Keratinocyte (primary cell): ENCODE measurements at regions not wholly inside any gene's neighbourhood (a gene's known extent, or its start where the extent isn't known, plus 50 kb on each side); places are given as distances from the start of the nearest gene placed in this dataset.

Experiments used
- DNase-seq: peaks from one replicate; pipeline ENCODE4 v3.0.0-alpha.2; 2011; ENCODE audit warnings: low read depth, missing footprints, low spot score
- FAIRE-seq: peaks from 2 replicates; lab custom pipeline; 2011; peaks lifted over from hg19 to GRCh38; lab: Jason Lieb, UNC
- H2AFZ ChIP-seq: 2 replicates; pipeline ENCODE4 v1.6.0; 2012; ENCODE audit warnings: low read length, control low read depth, inconsistent platforms; ENCODE audit not compliant: control insufficient read depth
- H3K27ac ChIP-seq: 2 replicates; pipeline ENCODE4 v1.5.1; 2011; ENCODE audit warnings: low read length; ENCODE audit not compliant: control insufficient read depth, insufficient read depth
- H3K27me3 ChIP-seq: 3 replicates; pipeline ENCODE4 v1.6.0; 2011; ENCODE audit warnings: low read length; ENCODE audit not compliant: control insufficient read depth, insufficient read depth; ENCODE audit errors: extremely low read depth
- H3K36me3 ChIP-seq, 2 experiments: 2 replicates in 1 of 2; 3 replicates in 1 of 2; pipeline ENCODE4 v1.5.1; 2011; ENCODE audit warnings: low read length in 2 of 2, mild to moderate bottlenecking in 1 of 2; ENCODE audit not compliant: control insufficient read depth in 2 of 2, insufficient read depth in 2 of 2; ENCODE audit errors: extremely low read depth in 1 of 2
- H3K4me1 ChIP-seq: 3 replicates; pipeline ENCODE4 v1.5.1; 2011; ENCODE audit warnings: low read length; ENCODE audit not compliant: control insufficient read depth, insufficient read depth; ENCODE audit errors: extremely low read depth
- H3K4me2 ChIP-seq: 3 replicates; pipeline ENCODE4 v1.6.0; 2011; ENCODE audit warnings: low read depth, low read length; ENCODE audit not compliant: control insufficient read depth, insufficient read depth; ENCODE audit errors: extremely low read depth
- H3K4me3 ChIP-seq, 3 experiments: fragments of 200-600 bp in 1 of 3; sonication (generic) in 1 of 3; 2 replicates in 2 of 3; 3 replicates in 1 of 3; pipeline ENCODE4 v1.5.1; 2011 to 2016; ENCODE audit warnings: low read length in 3 of 3, mild to moderate bottlenecking in 3 of 3, control low read depth in 2 of 3, inconsistent platforms in 1 of 3, low read depth in 1 of 3, mixed read lengths in 1 of 3, mixed run types in 1 of 3, moderate library complexity in 1 of 3; ENCODE audit not compliant: control insufficient read depth in 2 of 3, insufficient read depth in 2 of 3; ENCODE audit errors: extremely low read depth in 1 of 3
- H3K79me2 ChIP-seq: 2 replicates; pipeline ENCODE4 v1.6.0; 2012; ENCODE audit warnings: low read length; ENCODE audit not compliant: control insufficient read depth, insufficient read depth
- H3K9ac ChIP-seq: 3 replicates; pipeline ENCODE4 v1.6.0; 2011; ENCODE audit warnings: low read length; ENCODE audit not compliant: control insufficient read depth, insufficient read depth; ENCODE audit errors: extremely low read depth
- H3K9me1 ChIP-seq: 3 replicates; pipeline ENCODE4 v1.6.0; 2011; ENCODE audit warnings: low read length; ENCODE audit not compliant: control insufficient read depth, insufficient read depth; ENCODE audit errors: extremely low read depth
- H3K9me3 ChIP-seq: 2 replicates; pipeline ENCODE4 v1.5.1; 2012; ENCODE audit warnings: low read depth, low read length; ENCODE audit not compliant: control insufficient read depth
- H4K20me1 ChIP-seq: 3 replicates; pipeline ENCODE4 v1.6.0; 2011; ENCODE audit warnings: low read length; ENCODE audit not compliant: control insufficient read depth, insufficient read depth; ENCODE audit errors: extremely low read depth
- EZH2 ChIP-seq: IDR thresholded peaks from one replicate; pipeline ENCODE4 v1.6.1; 2012; ENCODE audit warnings: inconsistent platforms, mild to moderate bottlenecking, low read length, moderate library complexity
- dilution Hi-C: fragments of 300-500 bp; cut with MboI; formaldehyde crosslinking; loops from one replicate; pipeline ENCODE4 v1.7.0; 2020; ENCODE audit warnings: low sequenced_read_pairs; ENCODE audit not compliant: extremely low pct_ligation_motif_present
- TF ChIP-seq, protein P1 (sequence below), 3 experiments: IDR thresholded peaks in 1 of 3; conservative IDR thresholded peaks in 1 of 3; optimal IDR thresholded peaks in 1 of 3; 2 replicates in 2 of 3; 3 replicates in 1 of 3; pipeline versions ENCODE3 to v1.5.1; 2011; ENCODE audit warnings: low read length in 3 of 3, mild to moderate bottlenecking in 3 of 3, moderate library complexity in 2 of 3, control low read depth in 1 of 3, inconsistent platforms in 1 of 3; ENCODE audit not compliant: insufficient read depth in 2 of 3; ENCODE audit errors: extremely low read depth in 1 of 3

DNA sequence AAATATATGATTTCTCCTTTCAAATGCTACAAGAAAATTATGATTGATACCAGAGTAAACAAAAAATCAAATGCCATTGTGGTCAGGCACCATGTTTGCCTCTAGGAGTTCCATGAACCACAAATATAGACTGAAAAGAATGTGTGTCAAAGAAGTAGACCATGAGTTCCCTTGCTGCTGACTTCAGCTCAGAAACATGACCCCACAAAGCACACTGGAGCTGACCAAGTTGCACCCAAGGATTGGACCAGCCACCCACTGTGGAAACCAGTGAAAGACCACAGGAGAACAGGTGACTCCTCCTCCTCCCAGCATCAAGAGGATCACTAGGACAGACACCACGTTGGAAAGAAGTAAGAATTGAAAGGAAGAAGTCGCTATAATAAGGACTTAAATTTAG, 90.8 kb upstream of the TENT5A start:
- TF ChIP-seq, protein P1, sequence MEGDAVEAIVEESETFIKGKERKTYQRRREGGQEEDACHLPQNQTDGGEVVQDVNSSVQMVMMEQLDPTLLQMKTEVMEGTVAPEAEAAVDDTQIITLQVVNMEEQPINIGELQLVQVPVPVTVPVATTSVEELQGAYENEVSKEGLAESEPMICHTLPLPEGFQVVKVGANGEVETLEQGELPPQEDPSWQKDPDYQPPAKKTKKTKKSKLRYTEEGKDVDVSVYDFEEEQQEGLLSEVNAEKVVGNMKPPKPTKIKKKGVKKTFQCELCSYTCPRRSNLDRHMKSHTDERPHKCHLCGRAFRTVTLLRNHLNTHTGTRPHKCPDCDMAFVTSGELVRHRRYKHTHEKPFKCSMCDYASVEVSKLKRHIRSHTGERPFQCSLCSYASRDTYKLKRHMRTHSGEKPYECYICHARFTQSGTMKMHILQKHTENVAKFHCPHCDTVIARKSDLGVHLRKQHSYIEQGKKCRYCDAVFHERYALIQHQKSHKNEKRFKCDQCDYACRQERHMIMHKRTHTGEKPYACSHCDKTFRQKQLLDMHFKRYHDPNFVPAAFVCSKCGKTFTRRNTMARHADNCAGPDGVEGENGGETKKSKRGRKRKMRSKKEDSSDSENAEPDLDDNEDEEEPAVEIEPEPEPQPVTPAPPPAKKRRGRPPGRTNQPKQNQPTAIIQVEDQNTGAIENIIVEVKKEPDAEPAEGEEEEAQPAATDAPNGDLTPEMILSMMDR (optimal IDR thresholded peaks at IDR 0.05 in 1 of 3, IDR thresholded peaks at IDR 0.05 in 1 of 3, conservative IDR thresholded peaks at IDR 0.05 in 1 of 3; ENCODE audit: extremely low read depth in 1 of 3, insufficient read depth in 2 of 3, low read length in 3 of 3), result no peak
- TF ChIP-seq EZH2, result no peak
- dilution Hi-C loops, result no loop called here
- Histone ChIP-seq H3K4me3 (no peak overlapping the region), H3K4me1 (no peaks in the 10 kb centered on the region), H2AFZ (no peak overlapping the region), H3K4me2 (no peak overlapping the region), H3K79me2 (no peaks in the 10 kb centered on the region), H3K9me1 (no peaks in the 10 kb centered on the region), H3K27ac (no peak overlapping the region), H4K20me1 (no peaks in the 10 kb centered on the region), H3K27me3 (no peaks in the 10 kb centered on the region), H3K9me3 (no peaks in the 10 kb centered on the region), H3K36me3 (no peaks in the 10 kb centered on the region), H3K9ac (no peak overlapping the region)
- FAIRE-seq (no peak), DNase-seq (no peak)

DNA sequence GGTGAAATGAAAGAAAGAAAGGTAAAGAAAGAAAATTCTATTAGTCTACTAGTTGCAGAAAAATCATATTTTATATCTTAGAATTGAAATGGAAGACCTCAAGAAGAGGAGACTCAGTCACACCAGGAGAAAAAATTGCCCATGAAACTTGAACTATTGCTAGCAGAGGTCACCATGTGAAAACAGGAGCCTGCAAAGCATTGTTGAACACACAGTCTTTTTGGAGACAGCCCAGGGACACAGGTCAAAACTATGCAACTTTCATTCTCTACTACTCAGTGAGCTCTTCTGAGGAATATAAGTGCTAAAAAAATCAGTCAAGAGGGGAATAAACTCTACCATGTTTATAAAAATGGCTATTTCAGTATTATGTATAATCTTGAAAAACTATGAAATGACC, 89.8 kb upstream of the TENT5A start:
- no peak for FAIRE-seq

More for the DNA sequence above, 89.8 kb upstream of the TENT5A start:
- dilution Hi-C loops, result no loop called here
- no peaks in the 10 kb centered on the region for H3K27me3 ChIP-seq
- no peak for DNase-seq
- H3K9me1 ChIP-seq, result no peaks in the 10 kb centered on the region
- no peak overlapping the region for H3K9ac ChIP-seq
- no peaks in the 10 kb centered on the region for H3K4me1 ChIP-seq
- no peak overlapping the region for H3K4me2 ChIP-seq
- TF ChIP-seq, protein P1 (optimal IDR thresholded peaks at IDR 0.05 in 1 of 3, IDR thresholded peaks at IDR 0.05 in 1 of 3, conservative IDR thresholded peaks at IDR 0.05 in 1 of 3; ENCODE audit: extremely low read depth in 1 of 3, insufficient read depth in 2 of 3, low read length in 3 of 3), result no peak
- TF ChIP-seq EZH2, result no peak
- no peak overlapping the region for H3K27ac ChIP-seq
- H4K20me1 ChIP-seq, result no peaks in the 10 kb centered on the region
- H3K4me3 ChIP-seq, result no peak overlapping the region
- no peaks in the 10 kb centered on the region for H3K36me3 ChIP-seq
- H2AFZ ChIP-seq, result no peak overlapping the region
- H3K9me3 ChIP-seq, result no peaks in the 10 kb centered on the region
- no peaks in the 10 kb centered on the region for H3K79me2 ChIP-seq
